H1 (cell line): ENCODE measurements at regions not wholly inside any gene's neighbourhood (a gene's known extent, or its start where the extent isn't known, plus 50 kb on each side); places are given as distances from the start of the nearest gene placed in this dataset.

Experiments used
- CTCF ChIA-PET: fragments of 300-600 bp; sonication (Branson Sonifier 250); formaldehyde crosslinking; loops from one replicate; lab custom pipeline; 2021; ENCODE audit not compliant: partially characterized antibody; lab: Charles Lee
- POLR2A ChIA-PET: fragments of 300-600 bp; sonication (Branson Sonifier 250); formaldehyde crosslinking; loops from one replicate; lab custom pipeline; 2021; ENCODE audit warnings: inconsistent platforms; ENCODE audit not compliant: partially characterized antibody; lab: Charles Lee
- DNase-seq, 2 experiments: peaks; one replicate each; pipeline versions ENCODE4 v3.0.0 to v3.0.0-alpha.2; 2010 to 2022; ENCODE audit warnings: low spot score in 2 of 2, low read depth in 1 of 2, mixed read lengths in 1 of 2
- FAIRE-seq: peaks from 2 replicates; lab custom pipeline; 2011; peaks lifted over from hg19 to GRCh38; lab: Jason Lieb, UNC
- H2AFZ ChIP-seq: 2 replicates; pipeline ENCODE4 v1.8.1; 2012; ENCODE audit warnings: low read length, inconsistent platforms
- H2AK5ac ChIP-seq: 2 replicates; pipeline ENCODE4 v1.6.1; 2013; ENCODE audit warnings: low read depth, low read length
- H2BK120ac ChIP-seq: replicated peaks from 2 replicates; pipeline ENCODE3; 2013; ENCODE audit warnings: low read depth, low read length, inconsistent platforms
- H2BK12ac ChIP-seq: 2 replicates; pipeline ENCODE4 v1.6.1; 2013; ENCODE audit warnings: low read depth, low read length
- H2BK15ac ChIP-seq: 2 replicates; pipeline ENCODE4 v1.6.1; 2013; ENCODE audit warnings: low read length
- H2BK20ac ChIP-seq: 2 replicates; pipeline ENCODE4 v1.6.1; 2013; ENCODE audit warnings: low read length
- H2BK5ac ChIP-seq: 2 replicates; pipeline ENCODE4 v1.6.1; 2013; ENCODE audit warnings: low read depth, low read length
- H3K14ac ChIP-seq: 2 replicates; pipeline ENCODE4 v1.6.1; 2013; ENCODE audit warnings: inconsistent platforms; ENCODE audit not compliant: insufficient read length
- H3K18ac ChIP-seq: 2 replicates; pipeline ENCODE4 v1.6.1; 2013; ENCODE audit warnings: low read length; ENCODE audit errors: extremely low read depth
- H3K23ac ChIP-seq: 2 replicates; pipeline ENCODE4 v1.6.1; 2013; ENCODE audit warnings: inconsistent platforms; ENCODE audit not compliant: insufficient read length
- H3K23me2 ChIP-seq: 2 replicates; pipeline ENCODE4 v1.6.1; 2013; ENCODE audit warnings: low read depth, low read length
- H3K27ac ChIP-seq: 2 replicates; pipeline ENCODE4 v1.6.1; 2011; ENCODE audit warnings: low read depth, low read length, inconsistent platforms
- H3K27me3 ChIP-seq, 4 experiments: replicated peaks in 1 of 4; 1 replicate in 1 of 4; 2 replicates in 3 of 4; pipeline versions ENCODE4 v1.6.1 to v1.8.1; 2011 to 2013; ENCODE audit warnings: low read length in 3 of 4, mild to moderate bottlenecking in 3 of 4, inconsistent platforms in 2 of 4, mixed read lengths in 2 of 4, moderate library complexity in 1 of 4; ENCODE audit not compliant: control insufficient read depth in 3 of 4, insufficient read depth in 3 of 4; ENCODE audit errors: extremely low read depth in 1 of 4
- H3K36me3 ChIP-seq, 4 experiments: 2 replicates each; pipeline versions ENCODE4 v1.6.1 to v1.8.1; 2011 to 2013; ENCODE audit warnings: mild to moderate bottlenecking in 4 of 4, low read length in 3 of 4, moderate library complexity in 2 of 4, control low read depth in 1 of 4, inconsistent platforms in 1 of 4; ENCODE audit not compliant: insufficient read depth in 4 of 4, control insufficient read depth in 2 of 4
- H3K4ac ChIP-seq: replicated peaks from 2 replicates; pipeline ENCODE3; 2013; ENCODE audit warnings: low read length, low read depth, mixed read lengths, inconsistent platforms; ENCODE audit not compliant: insufficient read length
- H3K4me1 ChIP-seq, 4 experiments: replicated peaks in 1 of 4; 1 replicate in 1 of 4; 2 replicates in 3 of 4; pipeline versions ENCODE4 v1.6.1 to v1.8.1; 2011 to 2013; ENCODE audit warnings: low read length in 3 of 4, inconsistent platforms in 2 of 4, mixed read lengths in 1 of 4; ENCODE audit not compliant: insufficient read depth in 4 of 4, control insufficient read depth in 3 of 4
- H3K4me2 ChIP-seq, 2 experiments: 2 replicates each; pipeline versions ENCODE4 v1.6.1 to v1.8.1; 2011 to 2013; ENCODE audit warnings: low read depth in 2 of 2, low read length in 2 of 2, control low read depth in 1 of 2, inconsistent platforms in 1 of 2, mild to moderate bottlenecking in 1 of 2; ENCODE audit not compliant: insufficient read depth in 1 of 2
- H3K4me3 ChIP-seq, 4 experiments: fragments of 200-600, 300-600 bp in 1 of 4; sonication (generic), shearing (Covaris generic), sonication (Bioruptor Twin) in 1 of 4; 2 replicates each; pipeline versions ENCODE4 v1.5.1 to v1.8.1; 2011 to 2016; ENCODE audit warnings: low read length in 4 of 4, low read depth in 3 of 4, control low read depth in 2 of 4, inconsistent platforms in 2 of 4, mild to moderate bottlenecking in 2 of 4, mixed read lengths in 1 of 4, moderate library complexity in 1 of 4; ENCODE audit not compliant: insufficient read depth in 2 of 4; ENCODE audit errors: extremely low read depth in 1 of 4
- H3K56ac ChIP-seq: replicated peaks from 2 replicates; pipeline ENCODE3; 2013; ENCODE audit warnings: low read depth, mild to moderate bottlenecking, mixed read lengths, low read length, inconsistent platforms; ENCODE audit not compliant: insufficient read length
- H3K79me1 ChIP-seq: 2 replicates; pipeline ENCODE4 v1.6.1; 2013; ENCODE audit warnings: low read depth, low read length, control low read depth
- H3K79me2 ChIP-seq, 2 experiments: 2 replicates each; pipeline versions ENCODE4 v1.6.1 to v1.8.1; 2012 to 2013; ENCODE audit warnings: low read length in 2 of 2, mild to moderate bottlenecking in 2 of 2, inconsistent platforms in 1 of 2; ENCODE audit not compliant: insufficient read depth in 2 of 2, control insufficient read depth in 1 of 2
- H3K9ac ChIP-seq, 4 experiments: replicated peaks in 1 of 4; 1 replicate in 1 of 4; 2 replicates in 3 of 4; pipeline versions ENCODE4 v1.6.1 to v1.8.1; 2011 to 2013; ENCODE audit warnings: low read depth in 3 of 4, low read length in 3 of 4, control low read depth in 2 of 4, mild to moderate bottlenecking in 2 of 4, moderate library complexity in 2 of 4, inconsistent platforms in 1 of 4; ENCODE audit errors: extremely low read depth in 1 of 4
- H3K9me3 ChIP-seq, 2 experiments: 2 replicates each; pipeline versions ENCODE4 v1.6.1 to v1.8.1; 2012 to 2013; ENCODE audit warnings: mild to moderate bottlenecking in 2 of 2, moderate library complexity in 2 of 2, control low read depth in 1 of 2, inconsistent platforms in 1 of 2, low read depth in 1 of 2, low read length in 1 of 2, mixed read lengths in 1 of 2; ENCODE audit not compliant: insufficient read depth in 2 of 2
- H4K20me1 ChIP-seq, 2 experiments: replicated peaks in 1 of 2; 2 replicates each; pipeline versions ENCODE3 to v1.8.1; 2011 to 2013; ENCODE audit warnings: inconsistent platforms in 2 of 2, low read length in 2 of 2, mild to moderate bottlenecking in 1 of 2; ENCODE audit not compliant: insufficient read depth in 2 of 2, control insufficient read depth in 1 of 2
- H4K5ac ChIP-seq: 2 replicates; pipeline ENCODE4 v1.6.1; 2013; ENCODE audit warnings: low read length, low read depth, mixed read lengths, inconsistent platforms; ENCODE audit not compliant: insufficient read length
- H4K8ac ChIP-seq: 2 replicates; pipeline ENCODE4 v1.8.0; 2013; ENCODE audit warnings: mild to moderate bottlenecking, moderate library complexity, low read length, inconsistent platforms; ENCODE audit not compliant: insufficient read depth; ENCODE audit errors: extremely low read depth
- H4K91ac ChIP-seq: replicated peaks from 2 replicates; pipeline ENCODE3; 2013; ENCODE audit warnings: low read length, mixed read lengths, inconsistent platforms; ENCODE audit not compliant: insufficient read length
- CBX8 ChIP-seq: fragments of 300-800, 300-1000 bp; sonication (generic); IDR thresholded peaks from 2 replicates; pipeline ENCODE4 v1.7.1; 2016; ENCODE audit warnings: low read depth, low read length, borderline replicate concordance
- EP300 ChIP-seq, 2 experiments: IDR thresholded peaks; 1 replicate in 1 of 2; 2 replicates in 1 of 2; pipeline ENCODE4 v1.6.1; 2011 to 2012; ENCODE audit warnings: low read depth in 2 of 2, low read length in 2 of 2, mild to moderate bottlenecking in 2 of 2, borderline replicate concordance in 1 of 2, inconsistent platforms in 1 of 2, moderate library complexity in 1 of 2
- ZNF274 ChIP-seq: IDR thresholded peaks from 2 replicates; pipeline ENCODE4 v1.7.0; 2012; ENCODE audit warnings: low read length, borderline replicate concordance; ENCODE audit errors: extremely low read depth

DNA sequence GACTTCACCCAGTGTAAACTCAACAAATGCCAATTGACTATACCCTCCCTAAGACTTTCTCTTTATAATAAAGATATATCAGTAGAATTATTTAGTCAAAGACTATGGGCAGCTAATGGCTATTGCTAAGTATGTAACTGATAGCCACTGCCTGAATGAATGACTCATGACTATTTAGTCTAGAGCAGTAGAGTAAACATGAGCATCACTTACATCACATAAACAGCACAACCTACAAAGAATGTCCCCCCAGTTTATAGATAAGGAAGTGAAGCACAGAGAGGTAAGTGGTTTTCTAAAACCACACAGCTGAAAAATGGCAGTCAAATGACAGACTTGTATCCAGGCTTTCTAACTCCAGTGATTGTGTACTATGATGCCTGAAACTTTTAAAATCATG, 507.0 kb downstream of the PPARGC1A start:
- no peak overlapping the region for H3K23ac ChIP-seq
- H3K18ac ChIP-seq: no peak overlapping the region
- H3K4me2 ChIP-seq: no peak overlapping the region
- no peak overlapping the region for H4K5ac ChIP-seq
- FAIRE-seq (no peak), DNase-seq (no peak)
- no peak overlapping the region for H3K27ac ChIP-seq
- H2BK20ac ChIP-seq: no peak overlapping the region
- H2BK120ac ChIP-seq: no peak overlapping the region
- no peak overlapping the region for H4K8ac ChIP-seq
- no peak overlapping the region for H3K4ac ChIP-seq
- H3K23me2 ChIP-seq: no peaks in the 10 kb centered on the region
- no peak overlapping the region for H3K4me3 ChIP-seq
- no peaks in the 10 kb centered on the region for H3K79me1 ChIP-seq
- no peak overlapping the region for H2BK5ac ChIP-seq
- no peaks in the 10 kb centered on the region for H3K9me3 ChIP-seq
- H3K36me3 ChIP-seq: no peaks in the 10 kb centered on the region
- TF ChIP-seq CBX8: no peak
- TF ChIP-seq EP300 (IDR thresholded peaks at IDR 0.05; ENCODE audit: borderline replicate concordance in 1 of 2, low read depth in 2 of 2, low read length in 2 of 2): no peak
- TF ChIP-seq ZNF274: no peak
- H2AK5ac ChIP-seq: no peak overlapping the region
- H3K27me3 ChIP-seq: no peaks in the 10 kb centered on the region
- H2AFZ ChIP-seq: no peak overlapping the region
- H3K79me2 ChIP-seq: no peaks in the 10 kb centered on the region
- H3K14ac ChIP-seq: no peak overlapping the region
- H3K4me1 ChIP-seq: no peaks in the 10 kb centered on the region
- H4K91ac ChIP-seq: no peak overlapping the region
- no peak overlapping the region for H3K56ac ChIP-seq
- CTCF ChIA-PET: no interaction called here
- no peak overlapping the region for H3K9ac ChIP-seq
- H2BK15ac ChIP-seq: no peak overlapping the region
- no peaks in the 10 kb centered on the region for H4K20me1 ChIP-seq
- no peak overlapping the region for H2BK12ac ChIP-seq
- POLR2A ChIA-PET: no interaction called here
